Esophagus squamous epithelium (tissue), 4 donors: ENCODE measurements at regions not wholly inside any gene's neighbourhood (a gene's known extent, or its start where the extent isn't known, plus 50 kb on each side); places are given as distances from the start of the nearest gene placed in this dataset.

Experiments used
- CTCF ChIP-seq, 6 experiments: fragments of 450-650 bp in 4 of 6; fragments of 200-600 bp in 2 of 6; sonication (generic) in 2 of 6; IDR thresholded peaks; one replicate each; pipeline ENCODE4 v1.5.1; 2016 to 2019; ENCODE audit warnings: antibody characterized with exemption in 6 of 6, mild to moderate bottlenecking in 4 of 6, moderate library complexity in 4 of 6
- POLR2A ChIP-seq, 4 donors: fragments of 450-650 bp; IDR thresholded peaks; one replicate each; pipeline ENCODE4 v1.6.1; 2017; ENCODE audit warnings: antibody characterized with exemption in 4 of 4, mild to moderate bottlenecking in 4 of 4, moderate library complexity in 3 of 4

- TF ChIP-seq CTCF (IDR thresholded peaks at IDR 0.05) (no peak), POLR2A (IDR thresholded peaks at IDR 0.05) (no peak)
Observed at GRCh38 chr4:84239278-84239845, 259.7 kb downstream of the NKX6-1 start.
